WTC11 (cell line): ENCODE measurements at regions not wholly inside any gene's neighbourhood (a gene's known extent, or its start where the extent isn't known, plus 50 kb on each side); places are given as distances from the start of the nearest gene placed in this dataset.

Experiments used
- ATF6 ChIP-seq: sonication (generic); formaldehyde crosslinking; IDR thresholded peaks from 2 replicates; pipeline ENCODE4 v1.8.1; 2023; ENCODE audit warnings: mild to moderate bottlenecking, missing genetic modification reagents
- CREB1 ChIP-seq: sonication (generic); formaldehyde crosslinking; IDR thresholded peaks from 2 replicates; pipeline ENCODE4 v1.8.0; 2023; ENCODE audit warnings: mild to moderate bottlenecking, missing genetic modification reagents
- CTCF ChIP-seq: fragments of 200-600 bp; IDR thresholded peaks from 2 replicates; pipeline ENCODE4 v1.8.0; 2022; ENCODE audit warnings: antibody characterized with exemption
- E2F5 ChIP-seq: sonication (generic); formaldehyde crosslinking; IDR thresholded peaks from 2 replicates; pipeline ENCODE4 v1.8.1; 2022; ENCODE audit warnings: mild to moderate bottlenecking, moderate library complexity, missing genetic modification reagents
- ETV6 ChIP-seq: sonication (generic); formaldehyde crosslinking; IDR thresholded peaks from 2 replicates; pipeline ENCODE4 v1.8.1; 2022; ENCODE audit warnings: mild to moderate bottlenecking, missing genetic modification reagents
- KAT7 ChIP-seq: sonication (generic); formaldehyde crosslinking; IDR thresholded peaks from 2 replicates; pipeline ENCODE4 v1.8.1; 2023; ENCODE audit warnings: missing genetic modification reagents, mild to moderate bottlenecking, borderline replicate concordance
- NFE2L1 ChIP-seq: sonication (generic); formaldehyde crosslinking; IDR thresholded peaks from 2 replicates; pipeline ENCODE4 v1.8.1; 2023; ENCODE audit warnings: missing genetic modification reagents
- NFYB ChIP-seq: sonication (generic); formaldehyde crosslinking; conservative IDR thresholded peaks from 2 replicates; pipeline ENCODE4 v1.8.0; 2022; ENCODE audit warnings: low read depth, missing genetic modification reagents
- OVOL2 ChIP-seq: fragments of 250-450 bp; sonication (Bioruptor Pico); IDR thresholded peaks from 2 replicates; pipeline ENCODE4 v1.9.0; 2021; ENCODE audit warnings: mild to moderate bottlenecking, borderline replicate concordance
- USF1 ChIP-seq: sonication (generic); formaldehyde crosslinking; IDR thresholded peaks from 2 replicates; pipeline ENCODE4 v1.8.0; 2022; ENCODE audit warnings: mild to moderate bottlenecking, missing genetic modification reagents
- ZBTB21 ChIP-seq: sonication (generic); formaldehyde crosslinking; IDR thresholded peaks from 2 replicates; pipeline ENCODE4 v1.8.1; 2023; ENCODE audit warnings: mild to moderate bottlenecking, missing genetic modification reagents, borderline replicate concordance

GRCh38 chr7:68187532-68187931, 1190.9 kb downstream of the TYW1 start:
- TF ChIP-seq USF1 (CRISPR knock-in tag) (no peak), KAT7 (CRISPR knock-in tag) (no peak), CTCF (no peak), CREB1 (CRISPR knock-in tag) (no peak), E2F5 (CRISPR knock-in tag) (no peak), ATF6 (CRISPR knock-in tag) (no peak), ETV6 (CRISPR knock-in tag) (no peak), ZBTB21 (CRISPR knock-in tag) (no peak), NFYB (CRISPR knock-in tag) (no peak), NFE2L1 (CRISPR knock-in tag) (no peak), OVOL2 (CRISPR knock-in tag) (no peak)
